Natural killer cell (primary cell): ENCODE measurements at regions not wholly inside any gene's neighbourhood (a gene's known extent, or its start where the extent isn't known, plus 50 kb on each side); places are given as distances from the start of the nearest gene placed in this dataset.

Experiments used
- ATAC-seq, 3 donors: fragments of 150-1000 bp in 2 of 3; fragments of 200-7000 bp in 1 of 3; cut with Tn5 transposase; 1 replicate in 1 of 3; 2 replicates in 2 of 3; pipeline ENCODE4 v1.10.0; 2021; ENCODE audit warnings: mild to moderate bottlenecking in 2 of 3, moderate library complexity in 2 of 3
- DNase-seq, 2 donors: peaks; one replicate each; pipeline versions ENCODE4 v3.0.0 to v3.0.0-alpha.2; 2013 to 2021; ENCODE audit warnings: mixed read lengths in 1 of 2
- H3K27ac ChIP-seq: one replicate; pipeline ENCODE4 v1.5.1; 2013; ENCODE audit warnings: mild to moderate bottlenecking, low read length
- H3K27me3 ChIP-seq: one replicate; pipeline ENCODE4 v1.6.1; 2013; ENCODE audit warnings: low read length; ENCODE audit not compliant: control insufficient read depth, insufficient read depth
- H3K36me3 ChIP-seq: one replicate; pipeline ENCODE4 v1.6.1; 2013; ENCODE audit warnings: low read length; ENCODE audit not compliant: control insufficient read depth, insufficient read depth
- H3K4me1 ChIP-seq: one replicate; pipeline ENCODE4 v1.6.1; 2013; ENCODE audit warnings: low read length; ENCODE audit not compliant: control insufficient read depth, insufficient read depth
- H3K4me3 ChIP-seq: one replicate; pipeline ENCODE4 v1.5.1; 2013; ENCODE audit warnings: low read length
- H3K9me3 ChIP-seq: one replicate; pipeline ENCODE4 v1.6.1; 2013; ENCODE audit warnings: low read length; ENCODE audit not compliant: control insufficient read depth, insufficient read depth
- H3K27ac Mint-ChIP-seq, 2 donors: one replicate each; pipeline ENCODE4 v1.8.0; 2022; ENCODE audit warnings: mild to moderate bottlenecking in 2 of 2, mixed read lengths in 2 of 2, moderate library complexity in 1 of 2
- H3K27me3 Mint-ChIP-seq, 2 donors: one replicate each; pipeline ENCODE4 v1.8.0; 2022; ENCODE audit warnings: low read depth in 2 of 2, mixed read lengths in 2 of 2
- H3K36me3 Mint-ChIP-seq: one replicate; pipeline ENCODE4 v1.8.0; 2022; ENCODE audit warnings: mixed read lengths
- H3K4me1 Mint-ChIP-seq, 2 donors: one replicate each; pipeline ENCODE4 v1.8.0; 2022; ENCODE audit warnings: mixed read lengths in 2 of 2
- H3K4me3 Mint-ChIP-seq: one replicate; pipeline ENCODE4 v1.8.0; 2022; ENCODE audit warnings: mild to moderate bottlenecking, moderate library complexity, mixed read lengths
- H3K9me3 Mint-ChIP-seq, 2 donors: one replicate each; pipeline ENCODE4 v1.8.0; 2022; ENCODE audit warnings: mixed read lengths in 2 of 2
- CTCF ChIP-seq: fragments of 200-600 bp; IDR thresholded peaks from one replicate; pipeline ENCODE4 v1.8.0; 2022; ENCODE audit warnings: antibody characterized with exemption
- WGBS: methylation state at CpG from one replicate; pipeline ENCODE4 v1.1.7; 2013; ENCODE audit warnings: missing lambda C conversion rate; ENCODE audit not compliant: insufficient coverage; 5-methylcytosine and 5-hydroxymethylcytosine counted together
- intact Hi-C: fragments of 100-400 bp; cut with micrococcal nuclease; formaldehyde crosslinking; loops from one replicate; pipeline ENCODE4 v1.14.2; 2022

- Histone ChIP-seq H3K4me3 (no peak overlapping the region), H3K27ac (no peak overlapping the region), H3K27me3 (no peaks in the 10 kb centered on the region), H3K36me3 (no peaks in the 10 kb centered on the region), H3K9me3 (no peaks in the 10 kb centered on the region), H3K4me1 (no peaks in the 10 kb centered on the region)
- H3K4me3 Mint-ChIP-seq, result no peak overlapping the region
- no peaks in the 10 kb centered on the region for H3K9me3 Mint-ChIP-seq
- WGBS, result 84% methylated on average over 13 of the region's 13 CpGs
- H3K27ac Mint-ChIP-seq, result no peak overlapping the region
- no peaks in the 10 kb centered on the region for H3K36me3 Mint-ChIP-seq
- DNase-seq (no peak), ATAC-seq (no peak)
- intact Hi-C loops, result no loop called here
- no peak for TF ChIP-seq CTCF
- peaks cover 10 to 22% of the 10 kb centered on the region in 2 donors for H3K27me3 Mint-ChIP-seq
- peaks cover 9% of the 10 kb centered on the region in 2 donors for H3K4me1 Mint-ChIP-seq
Measured at GRCh38 chr18:78410094-78410786, 569.4 kb upstream of the SALL3 start.

GRCh38 chr18:78411539-78411938, 568.1 kb upstream of the SALL3 start:
- Histone ChIP-seq H3K27ac (no peak overlapping the region), H3K4me1 (no peaks in the 10 kb centered on the region), H3K4me3 (no peak overlapping the region), H3K36me3 (no peaks in the 10 kb centered on the region), H3K27me3 (no peaks in the 10 kb centered on the region), H3K9me3 (no peaks in the 10 kb centered on the region)
- Mint-ChIP-seq H3K4me1 (peaks cover 9% of the 10 kb centered on the region in 2 donors), H3K27ac (no peak overlapping the region), H3K36me3 (no peaks in the 10 kb centered on the region), H3K4me3 (no peak overlapping the region), H3K9me3 (no peaks in the 10 kb centered on the region), H3K27me3 (peaks cover 6 to 16% of the 10 kb centered on the region in 2 donors)
- 92% methylated on average over 3 of the region's 6 CpGs for WGBS
- no peak for TF ChIP-seq CTCF
- ATAC-seq (no peak), DNase-seq (no peak)
- intact Hi-C loops, result no loop called here

- Histone ChIP-seq H3K36me3 (no peaks in the 10 kb centered on the region), H3K27me3 (no peaks in the 10 kb centered on the region), H3K4me1 (no peaks in the 10 kb centered on the region), H3K27ac (no peak overlapping the region), H3K9me3 (no peaks in the 10 kb centered on the region), H3K4me3 (no peak overlapping the region)
- H3K9me3 Mint-ChIP-seq, result no peaks in the 10 kb centered on the region
- WGBS, result 86% methylated on average over 2 of the region's 2 CpGs
- ATAC-seq (no peak), DNase-seq (no peak)
- no peak overlapping the region for H3K27ac Mint-ChIP-seq
- no peak overlapping the region for H3K4me3 Mint-ChIP-seq
- H3K27me3 Mint-ChIP-seq, result peaks cover 0 to 6% of the 10 kb centered on the region in 2 donors
- intact Hi-C loops, result no loop called here
- TF ChIP-seq CTCF, result no peak
- no peaks in the 10 kb centered on the region for H3K36me3 Mint-ChIP-seq
- H3K4me1 Mint-ChIP-seq, result no peaks in the 10 kb centered on the region
Measured at GRCh38 chr18:78414302-78414701, 565.3 kb upstream of the SALL3 start.

GRCh38 chr18:78416853-78417252, 562.8 kb upstream of the SALL3 start:
- Mint-ChIP-seq H3K36me3 (no peaks in the 10 kb centered on the region), H3K27me3 (peaks cover 0 to 6% of the 10 kb centered on the region in 2 donors), H3K4me1 (no peaks in the 10 kb centered on the region), H3K9me3 (no peaks in the 10 kb centered on the region), H3K4me3 (no peak overlapping the region), H3K27ac (no peak overlapping the region)
- no peak for DNase-seq
- Histone ChIP-seq H3K4me3 (no peak overlapping the region), H3K27ac (no peak overlapping the region), H3K9me3 (no peaks in the 10 kb centered on the region), H3K36me3 (no peaks in the 10 kb centered on the region), H3K27me3 (no peaks in the 10 kb centered on the region), H3K4me1 (no peaks in the 10 kb centered on the region)
- ATAC-seq, result no peak
- intact Hi-C loops, result no loop called here
- TF ChIP-seq CTCF, result no peak
- 97% methylated on average over 5 of the region's 5 CpGs for WGBS
